ENCODE measurements at regions not wholly inside any gene's neighbourhood (a gene's known extent, or its start where the extent isn't known, plus 50 kb on each side); places are given as distances from the start of the nearest gene placed in this dataset.

GRCh38 chr5:103941596-103941995, 379.0 kb upstream of the NUDT12 start:
- Histone ChIP-seq H3K36me3 (no peaks in the 10 kb centered on the region), H3K4me1 (no peaks in the 10 kb centered on the region), H3K27ac (no peak overlapping the region), H3K4me3 (no peak overlapping the region), H3K27me3 (no peaks in the 10 kb centered on the region), H3K9me3 (no peaks in the 10 kb centered on the region)
- ATAC-seq: no peak
- intact Hi-C loops (cut with DNase I): no loop called here
- DNase-seq: no peak
- TF ChIP-seq CTCF (IDR thresholded peaks at IDR 0.05): no peak
- 74 to 77% methylated on average over 4 of the region's 4 CpGs for WGBS, 2 donors

- ATAC-seq: no peak
- no peaks in the 10 kb centered on the region for H3K4me1 ChIP-seq
- intact Hi-C loops (cut with DNase I): no loop called here
- H3K36me3 ChIP-seq: no peaks in the 10 kb centered on the region
- no peak for TF ChIP-seq CTCF (IDR thresholded peaks at IDR 0.05)
- 69 to 79% methylated on average over 5 of the region's 5 CpGs for WGBS, 2 donors
- H3K4me3 ChIP-seq: no peak overlapping the region
- peaks cover 0 to 3% (median 0%) of the 10 kb centered on the region in 11 donors for H3K9me3 ChIP-seq
- no peaks in the 10 kb centered on the region for H3K27me3 ChIP-seq
- no peak for DNase-seq
- no peak overlapping the region for H3K27ac ChIP-seq
Measured at GRCh38 chr5:103938146-103938695, 375.6 kb upstream of the NUDT12 start.

GRCh38 chr5:103929338-103930013, 366.9 kb upstream of the NUDT12 start:
- Histone ChIP-seq H3K27ac (no peak overlapping the region), H3K9me3 (peaks cover 0 to 4% (median 0%) of the 10 kb centered on the region in 11 donors), H3K27me3 (no peaks in the 10 kb centered on the region), H3K36me3 (no peaks in the 10 kb centered on the region), H3K4me1 (no peaks in the 10 kb centered on the region), H3K4me3 (no peak overlapping the region)
- TF ChIP-seq CTCF (IDR thresholded peaks at IDR 0.05): no peak
- intact Hi-C loops (cut with DNase I): no loop called here
- no peak for ATAC-seq
- DNase-seq: no peak
- 50 to 52% methylated on average over 2 of the region's 2 CpGs for WGBS, 2 donors

GRCh38 chr5:103927739-103928138, 365.1 kb upstream of the NUDT12 start:
- TF ChIP-seq CTCF (IDR thresholded peaks at IDR 0.05): no peak
- no peak for DNase-seq
- ATAC-seq: no peak
- intact Hi-C loops (cut with DNase I): no loop called here
- Histone ChIP-seq H3K4me3 (no peak overlapping the region), H3K36me3 (no peaks in the 10 kb centered on the region), H3K9me3 (peaks cover 0 to 4% (median 0%) of the 10 kb centered on the region in 11 donors), H3K27me3 (no peaks in the 10 kb centered on the region), H3K4me1 (no peaks in the 10 kb centered on the region), H3K27ac (no peak overlapping the region)
- WGBS, 2 donors: 90 to 91% methylated on average over 1 of the region's 1 CpG
